ENCODE measurements at regions not wholly inside any gene's neighbourhood (a gene's known extent, or its start where the extent isn't known, plus 50 kb on each side); places are given as distances from the start of the nearest gene placed in this dataset.
A peak's percentile ranks its signal among the peaks of the same experiment; 100 is the strongest.

GRCh38 chr2:160752475-160753330 lies 259.1 kb upstream of the RBMS1 start (continued):
- TF ChIP-seq HMGXB4 (CRISPR knock-in tag; IDR thresholded peaks at IDR 0.05; ENCODE audit: borderline replicate concordance) (no peak), ESRRA (IDR thresholded peaks at IDR 0.05; ENCODE audit: borderline replicate concordance, low read length) (no peak), ZNF302 (CRISPR knock-in tag; IDR thresholded peaks at IDR 0.05) (no peak), HOXB5 (CRISPR knock-in tag; IDR thresholded peaks at IDR 0.05) (0 out of 2 replicates have a peak, but pooled peaks have one; percentile 68), HES2 (IDR thresholded peaks at IDR 0.05) (peak; percentile 54; the same call in 1 of the 2 replicates), ZFP36 (IDR thresholded peaks at IDR 0.05; ENCODE audit: borderline replicate concordance, partially characterized antibody) (no peak), ATOH8 (CRISPR knock-in tag; IDR thresholded peaks at IDR 0.05; ENCODE audit: low read depth) (no peak), RNF2 (IDR thresholded peaks at IDR 0.05; ENCODE audit: borderline replicate concordance, low read depth) (no peak), SREBF2 (IDR thresholded peaks at IDR 0.05) (no peak), BCL3 (IDR thresholded peaks at IDR 0.05) (peak; percentile 48; the same call in 1 of the 3 replicates), POLR2A (IDR thresholded peaks at IDR 0.05; ENCODE audit: low read length) (no peak), KDM5A (IDR thresholded peaks at IDR 0.05) (no peak), POLR2AphosphoS2 (conservative IDR thresholded peaks at IDR 0.05; ENCODE audit: low read length) (no peak), MAZ (IDR thresholded peaks at IDR 0.05; ENCODE audit: borderline replicate concordance, low read depth, low read length) (no peak), HOXB13 (CRISPR knock-in tag; IDR thresholded peaks at IDR 0.05; ENCODE audit: low read depth) (no peak), REST (IDR thresholded peaks at IDR 0.05) (no peak), TP53 (CRISPR knock-in tag; IDR thresholded peaks at IDR 0.05) (no peak), NPAS2 (CRISPR knock-in tag; IDR thresholded peaks at IDR 0.05; ENCODE audit: borderline replicate concordance) (no peak), RAD21 (conservative IDR thresholded peaks at IDR 0.05 in 1 of 2, IDR thresholded peaks at IDR 0.05 in 1 of 2) (no peak; a peak in 2 of 5 replicates), NR3C1 (IDR thresholded peaks at IDR 0.05) (no peak), JUN (IDR thresholded peaks at IDR 0.05) (no peak; a peak in 1 of 5 replicates)
